ENCODE measurements at regions not wholly inside any gene's neighbourhood (a gene's known extent, or its start where the extent isn't known, plus 50 kb on each side); places are given as distances from the start of the nearest gene placed in this dataset.

- no peaks in the 10 kb centered on the region for H3K4me1 ChIP-seq (ENCODE audit: control insufficient read depth, insufficient read depth, low read length)
- no peaks in the 10 kb centered on the region for H3K9me3 ChIP-seq (ENCODE audit: control insufficient read depth, insufficient read depth, low read length)
- H3K36me3 ChIP-seq (ENCODE audit: control insufficient read depth, insufficient read depth, low read length): no peaks in the 10 kb centered on the region
- no peaks in the 10 kb centered on the region; the same call in 1 of the 2 replicates for H3K27me3 ChIP-seq (ENCODE audit: control insufficient read depth, insufficient read depth, low read length)
- H3K27ac ChIP-seq (ENCODE audit: low read length): no peak overlapping the region
- no peak overlapping the region for H3K4me3 ChIP-seq (ENCODE audit: low read length)
- WGBS (ENCODE audit: insufficient coverage, insufficient read length): no CpG with 5 or more reads among the region's 1 CpG
- no peak for DNase-seq (ENCODE audit: low read depth, low spot score)
These were observed 636.3 kb upstream of the SOX9 start for GRCh38 chr17:71484546-71484945.

- Histone ChIP-seq H3K4me3 (ENCODE audit: low read length) (no peak overlapping the region), H3K4me1 (ENCODE audit: control insufficient read depth, insufficient read depth, low read length) (no peaks in the 10 kb centered on the region), H3K27ac (ENCODE audit: low read length) (no peak overlapping the region), H3K36me3 (ENCODE audit: control insufficient read depth, insufficient read depth, low read length) (no peaks in the 10 kb centered on the region), H3K9me3 (ENCODE audit: control insufficient read depth, insufficient read depth, low read length) (no peaks in the 10 kb centered on the region), H3K27me3 (ENCODE audit: control insufficient read depth, insufficient read depth, low read length) (no peaks in the 10 kb centered on the region; the same call in 1 of the 2 replicates)
- no peak for DNase-seq (ENCODE audit: low read depth, low spot score)
- WGBS (ENCODE audit: insufficient coverage, insufficient read length): no CpG with 5 or more reads among the region's 3 CpGs
These were observed 635.4 kb upstream of the SOX9 start for GRCh38 chr17:71485426-71485825.

GRCh38 chr17:71486261-71486660, 634.6 kb upstream of the SOX9 start:
- Histone ChIP-seq H3K27ac (ENCODE audit: low read length) (no peak overlapping the region), H3K27me3 (ENCODE audit: control insufficient read depth, insufficient read depth, low read length) (no peaks in the 10 kb centered on the region; the same call in 1 of the 2 replicates), H3K9me3 (ENCODE audit: control insufficient read depth, insufficient read depth, low read length) (no peaks in the 10 kb centered on the region), H3K4me3 (ENCODE audit: low read length) (no peak overlapping the region), H3K4me1 (ENCODE audit: control insufficient read depth, insufficient read depth, low read length) (no peaks in the 10 kb centered on the region), H3K36me3 (ENCODE audit: control insufficient read depth, insufficient read depth, low read length) (no peaks in the 10 kb centered on the region)
- no peak for DNase-seq (ENCODE audit: low read depth, low spot score)

- H3K4me3 ChIP-seq (ENCODE audit: low read length): no peak overlapping the region
- H3K27ac ChIP-seq (ENCODE audit: low read length): no peak overlapping the region
- no peaks in the 10 kb centered on the region for H3K9me3 ChIP-seq (ENCODE audit: control insufficient read depth, insufficient read depth, low read length)
- H3K36me3 ChIP-seq (ENCODE audit: control insufficient read depth, insufficient read depth, low read length): no peaks in the 10 kb centered on the region
- no peaks in the 10 kb centered on the region for H3K4me1 ChIP-seq (ENCODE audit: control insufficient read depth, insufficient read depth, low read length)
- no peaks in the 10 kb centered on the region; the same call in 1 of the 2 replicates for H3K27me3 ChIP-seq (ENCODE audit: control insufficient read depth, insufficient read depth, low read length)
- DNase-seq (ENCODE audit: low read depth, low spot score): no peak
These were observed 632.0 kb upstream of the SOX9 start for GRCh38 chr17:71488851-71489250.

- Histone ChIP-seq H3K4me3 (ENCODE audit: low read length) (no peak overlapping the region), H3K27me3 (ENCODE audit: control insufficient read depth, insufficient read depth, low read length) (no peaks in the 10 kb centered on the region), H3K36me3 (ENCODE audit: control insufficient read depth, insufficient read depth, low read length) (no peaks in the 10 kb centered on the region), H3K27ac (ENCODE audit: low read length) (no peak overlapping the region), H3K9me3 (ENCODE audit: control insufficient read depth, insufficient read depth, low read length) (no peaks in the 10 kb centered on the region), H3K4me1 (ENCODE audit: control insufficient read depth, insufficient read depth, low read length) (no peaks in the 10 kb centered on the region)
- WGBS (ENCODE audit: insufficient coverage, insufficient read length): no CpG with 5 or more reads among the region's 2 CpGs
- no peak for DNase-seq (ENCODE audit: low read depth, low spot score)
These were observed 626.6 kb upstream of the SOX9 start for GRCh38 chr17:71494062-71494855.

GRCh38 chr17:71495420-71495819, 625.4 kb upstream of the SOX9 start:
- no peak for DNase-seq (ENCODE audit: low read depth, low spot score)
- Histone ChIP-seq H3K36me3 (ENCODE audit: control insufficient read depth, insufficient read depth, low read length) (no peaks in the 10 kb centered on the region), H3K27ac (ENCODE audit: low read length) (no peak overlapping the region), H3K4me1 (ENCODE audit: control insufficient read depth, insufficient read depth, low read length) (no peaks in the 10 kb centered on the region), H3K27me3 (ENCODE audit: control insufficient read depth, insufficient read depth, low read length) (no peaks in the 10 kb centered on the region), H3K9me3 (ENCODE audit: control insufficient read depth, insufficient read depth, low read length) (no peaks in the 10 kb centered on the region), H3K4me3 (ENCODE audit: low read length) (no peak overlapping the region)

- DNase-seq (ENCODE audit: low read depth, low spot score): no peak
- Histone ChIP-seq H3K9me3 (ENCODE audit: control insufficient read depth, insufficient read depth, low read length) (no peaks in the 10 kb centered on the region), H3K36me3 (ENCODE audit: control insufficient read depth, insufficient read depth, low read length) (no peaks in the 10 kb centered on the region), H3K27ac (ENCODE audit: low read length) (no peak overlapping the region), H3K4me1 (ENCODE audit: control insufficient read depth, insufficient read depth, low read length) (no peaks in the 10 kb centered on the region), H3K4me3 (ENCODE audit: low read length) (no peak overlapping the region), H3K27me3 (ENCODE audit: control insufficient read depth, insufficient read depth, low read length) (no peaks in the 10 kb centered on the region)
- no CpG with 5 or more reads among the region's 2 CpGs for WGBS (ENCODE audit: insufficient coverage, insufficient read length)
These were observed 624.3 kb upstream of the SOX9 start for GRCh38 chr17:71496552-71496951.

- Histone ChIP-seq H3K4me3 (ENCODE audit: low read length) (no peak overlapping the region), H3K4me1 (ENCODE audit: control insufficient read depth, insufficient read depth, low read length) (no peaks in the 10 kb centered on the region), H3K36me3 (ENCODE audit: control insufficient read depth, insufficient read depth, low read length) (no peaks in the 10 kb centered on the region), H3K9me3 (ENCODE audit: control insufficient read depth, insufficient read depth, low read length) (no peaks in the 10 kb centered on the region), H3K27me3 (ENCODE audit: control insufficient read depth, insufficient read depth, low read length) (no peaks in the 10 kb centered on the region), H3K27ac (ENCODE audit: low read length) (no peak overlapping the region)
- WGBS (ENCODE audit: insufficient coverage, insufficient read length): no CpG with 5 or more reads among the region's 3 CpGs
- DNase-seq (ENCODE audit: low read depth, low spot score): no peak
These were observed 619.9 kb upstream of the SOX9 start for GRCh38 chr17:71500761-71501555.

GRCh38 chr17:71501711-71502110, 619.1 kb upstream of the SOX9 start:
- no CpG with 5 or more reads among the region's 1 CpG for WGBS (ENCODE audit: insufficient coverage, insufficient read length)
- Histone ChIP-seq H3K9me3 (ENCODE audit: control insufficient read depth, insufficient read depth, low read length) (no peaks in the 10 kb centered on the region), H3K4me1 (ENCODE audit: control insufficient read depth, insufficient read depth, low read length) (no peaks in the 10 kb centered on the region), H3K36me3 (ENCODE audit: control insufficient read depth, insufficient read depth, low read length) (no peaks in the 10 kb centered on the region), H3K27ac (ENCODE audit: low read length) (no peak overlapping the region), H3K4me3 (ENCODE audit: low read length) (no peak overlapping the region), H3K27me3 (ENCODE audit: control insufficient read depth, insufficient read depth, low read length) (no peaks in the 10 kb centered on the region)
- no peak for DNase-seq (ENCODE audit: low read depth, low spot score)

GRCh38 chr17:71502443-71502842, 618.4 kb upstream of the SOX9 start:
- Histone ChIP-seq H3K27ac (ENCODE audit: low read length) (no peak overlapping the region), H3K27me3 (ENCODE audit: control insufficient read depth, insufficient read depth, low read length) (no peaks in the 10 kb centered on the region), H3K9me3 (ENCODE audit: control insufficient read depth, insufficient read depth, low read length) (no peaks in the 10 kb centered on the region), H3K36me3 (ENCODE audit: control insufficient read depth, insufficient read depth, low read length) (no peaks in the 10 kb centered on the region), H3K4me1 (ENCODE audit: control insufficient read depth, insufficient read depth, low read length) (no peaks in the 10 kb centered on the region), H3K4me3 (ENCODE audit: low read length) (no peak overlapping the region)
- no peak for DNase-seq (ENCODE audit: low read depth, low spot score)
- no CpG with 5 or more reads among the region's 1 CpG for WGBS (ENCODE audit: insufficient coverage, insufficient read length)

All from iPS DF 6.9 (cell line).